Osteocyte (in vitro differentiated cells): ENCODE measurements at regions not wholly inside any gene's neighbourhood (a gene's known extent, or its start where the extent isn't known, plus 50 kb on each side); places are given as distances from the start of the nearest gene placed in this dataset.

Experiments
- DNase-seq: peaks from one replicate; pipeline ENCODE4 v3.0.0; 2021; ENCODE audit warnings: mixed read lengths; ENCODE audit not compliant: unreplicated experiment; ENCODE audit errors: extremely low spot score
- H3K27ac Mint-ChIP-seq: one replicate; pipeline ENCODE4 v1.8.0; 2021; ENCODE audit warnings: mild to moderate bottlenecking, mixed read lengths; ENCODE audit not compliant: unreplicated experiment
- H3K27me3 Mint-ChIP-seq: one replicate; pipeline ENCODE4 v1.8.0; 2021; ENCODE audit warnings: mixed read lengths; ENCODE audit not compliant: unreplicated experiment
- H3K36me3 Mint-ChIP-seq: one replicate; pipeline ENCODE4 v1.8.0; 2021; ENCODE audit warnings: mixed read lengths; ENCODE audit not compliant: unreplicated experiment
- H3K4me1 Mint-ChIP-seq: one replicate; pipeline ENCODE4 v1.8.0; 2021; ENCODE audit warnings: mixed read lengths; ENCODE audit not compliant: unreplicated experiment
- H3K4me3 Mint-ChIP-seq: one replicate; pipeline ENCODE4 v1.8.0; 2021; ENCODE audit warnings: mild to moderate bottlenecking, moderate library complexity, mixed read lengths; ENCODE audit not compliant: unreplicated experiment
- H3K9me3 Mint-ChIP-seq: one replicate; pipeline ENCODE4 v1.8.0; 2021; ENCODE audit warnings: mixed read lengths; ENCODE audit not compliant: unreplicated experiment
- CTCF ChIP-seq: fragments of 200-600 bp; sonication (generic); IDR thresholded peaks from 2 replicates; pipeline ENCODE4 v1.5.0; 2021; ENCODE audit warnings: antibody characterized with exemption, mild to moderate bottlenecking, moderate library complexity

- Mint-ChIP-seq H3K9me3 (no peaks in the 10 kb centered on the region), H3K36me3 (no peaks in the 10 kb centered on the region), H3K27ac (no peak overlapping the region), H3K27me3 (no peaks in the 10 kb centered on the region), H3K4me1 (no peaks in the 10 kb centered on the region), H3K4me3 (no peak overlapping the region)
- no peak for TF ChIP-seq CTCF
- DNase-seq: no peak
Measured at GRCh38 chr9:7549249-7549648, 250.3 kb downstream of the DMAC1 start.

GRCh38 chr9:7546261-7546660, 253.3 kb downstream of the DMAC1 start:
- no peaks in the 10 kb centered on the region for H3K4me1 Mint-ChIP-seq
- no peaks in the 10 kb centered on the region for H3K36me3 Mint-ChIP-seq
- TF ChIP-seq CTCF: no peak
- H3K27me3 Mint-ChIP-seq: no peaks in the 10 kb centered on the region
- DNase-seq: no peak
- H3K4me3 Mint-ChIP-seq: no peak overlapping the region
- H3K27ac Mint-ChIP-seq: no peak overlapping the region
- no peaks in the 10 kb centered on the region for H3K9me3 Mint-ChIP-seq

GRCh38 chr9:7545371-7546165, 254.0 kb downstream of the DMAC1 start:
- Mint-ChIP-seq H3K9me3 (no peaks in the 10 kb centered on the region), H3K4me3 (no peak overlapping the region), H3K27ac (no peak overlapping the region), H3K27me3 (no peaks in the 10 kb centered on the region), H3K4me1 (no peaks in the 10 kb centered on the region), H3K36me3 (no peaks in the 10 kb centered on the region)
- DNase-seq: no peak
- no peak for TF ChIP-seq CTCF

DNA sequence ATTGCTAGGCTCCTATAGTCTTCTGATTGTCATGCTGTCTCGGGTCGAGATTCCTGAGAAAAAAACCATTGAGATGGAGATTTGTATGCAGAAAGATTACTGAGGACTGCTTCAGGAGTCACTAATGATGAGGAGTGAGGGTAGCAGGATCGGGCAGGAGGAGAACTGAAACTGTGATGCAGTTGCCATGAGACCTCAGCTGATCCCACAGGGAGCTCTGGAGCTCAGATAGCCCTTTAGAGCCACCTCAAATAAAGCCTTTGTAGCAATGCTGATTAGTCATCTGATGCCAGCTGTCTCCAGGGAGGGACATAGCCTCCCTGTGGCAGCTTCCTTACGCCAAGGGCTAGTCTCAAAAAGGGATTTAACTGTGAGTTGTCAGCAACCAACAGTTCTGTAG, 256.9 kb downstream of the DMAC1 start:
- DNase-seq: no peak
- H3K27me3 Mint-ChIP-seq: no peaks in the 10 kb centered on the region
- H3K4me1 Mint-ChIP-seq: no peaks in the 10 kb centered on the region
- no peak for TF ChIP-seq CTCF
- no peaks in the 10 kb centered on the region for H3K9me3 Mint-ChIP-seq
- no peak overlapping the region for H3K4me3 Mint-ChIP-seq
- no peak overlapping the region for H3K27ac Mint-ChIP-seq
- H3K36me3 Mint-ChIP-seq: no peaks in the 10 kb centered on the region

DNA sequence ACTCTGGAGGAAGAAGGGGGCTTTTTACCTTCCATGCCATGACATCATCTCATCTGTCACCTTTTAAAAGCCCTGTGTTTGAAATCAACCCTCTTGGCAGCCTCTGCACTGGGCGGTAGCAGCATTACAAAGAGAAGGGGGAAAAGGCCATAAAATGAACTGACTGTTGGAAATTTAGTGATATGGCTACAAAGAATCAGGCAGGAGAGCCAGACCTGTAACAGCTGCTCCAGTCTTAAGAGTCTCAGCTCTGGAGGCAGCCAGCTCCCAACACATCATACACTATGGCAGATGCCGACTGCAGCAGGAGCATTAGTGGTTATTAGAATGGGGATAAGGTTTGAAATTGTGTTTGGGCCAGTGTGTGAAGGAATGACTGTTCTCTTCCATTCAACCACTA, 257.5 kb downstream of the DMAC1 start:
- H3K4me3 Mint-ChIP-seq: no peak overlapping the region
- H3K36me3 Mint-ChIP-seq: no peaks in the 10 kb centered on the region
- TF ChIP-seq CTCF: no peak
- no peaks in the 10 kb centered on the region for H3K27me3 Mint-ChIP-seq
- no peak for DNase-seq
- no peaks in the 10 kb centered on the region for H3K4me1 Mint-ChIP-seq
- H3K27ac Mint-ChIP-seq: no peak overlapping the region
- H3K9me3 Mint-ChIP-seq: no peaks in the 10 kb centered on the region
